SK-N-SH (cell line): ENCODE measurements at regions not wholly inside any gene's neighbourhood (a gene's known extent, or its start where the extent isn't known, plus 50 kb on each side); places are given as distances from the start of the nearest gene placed in this dataset.

Experiments
- CTCF ChIA-PET: fragments of 300-600, 350-600 bp; formaldehyde crosslinking; extraction: SDS; loops from one replicate; lab custom pipeline; 2021; lab: Yijun Ruan, JAX
- POLR2A ChIA-PET: fragments of 350-600 bp; sonication (Branson Sonifier 250); formaldehyde crosslinking; extraction: SDS; loops from one replicate; lab custom pipeline; 2020; ENCODE audit warnings: antibody characterized with exemption, inconsistent platforms; lab: Yijun Ruan, JAX
- DNase-seq: peaks from one replicate; pipeline ENCODE4 v3.0.0; 2012
- H2AFZ ChIP-seq: fragments of 200-600 bp; sonication (generic); 2 replicates; pipeline ENCODE4 v1.8.1; 2016; ENCODE audit warnings: antibody characterized with exemption, mild to moderate bottlenecking, low read depth
- H3F3A ChIP-seq: fragments of 200-600 bp; sonication (generic); replicated peaks from 2 replicates; pipeline ENCODE3; 2016; ENCODE audit warnings: antibody characterized with exemption, mild to moderate bottlenecking; ENCODE audit not compliant: insufficient read depth
- H3K27ac ChIP-seq, 2 experiments: fragments of 200-500 bp in 1 of 2; fragments of 200-600 bp in 1 of 2; sonication (Bioruptor generic) in 1 of 2; sonication (generic), shearing (Covaris generic) in 1 of 2; 2 replicates each; pipeline versions ENCODE4 v1.5.1 to v1.6.1; 2014 to 2016; ENCODE audit warnings: low read depth in 2 of 2, inconsistent platforms in 1 of 2, low read length in 1 of 2, mild to moderate bottlenecking in 1 of 2, mixed read lengths in 1 of 2
- H3K27me3 ChIP-seq: fragments of 200-600 bp; sonication (generic), shearing (Covaris generic); 2 replicates; pipeline ENCODE4 v1.6.1; 2016; ENCODE audit warnings: mixed run types; ENCODE audit not compliant: insufficient read depth
- H3K36me3 ChIP-seq, 2 experiments: fragments of 200-500 bp in 1 of 2; fragments of 200-600 bp in 1 of 2; sonication (Bioruptor generic) in 1 of 2; sonication (generic) in 1 of 2; replicated peaks in 1 of 2; 2 replicates each; pipeline versions ENCODE3 to v1.5.1; 2014 to 2016; ENCODE audit warnings: low read length in 1 of 2, mild to moderate bottlenecking in 1 of 2; ENCODE audit not compliant: insufficient read depth in 2 of 2, control insufficient read depth in 1 of 2
- H3K4me1 ChIP-seq, 2 experiments: fragments of 200-500 bp in 1 of 2; fragments of 200-600 bp in 1 of 2; sonication (Bioruptor generic) in 1 of 2; sonication (generic), shearing (Covaris generic) in 1 of 2; 2 replicates each; pipeline versions ENCODE4 v1.5.1 to v1.6.1; 2014 to 2016; ENCODE audit warnings: low read depth in 1 of 2, low read length in 1 of 2, mixed run types in 1 of 2; ENCODE audit not compliant: insufficient read depth in 2 of 2, control insufficient read depth in 1 of 2
- H3K4me2 ChIP-seq: fragments of 200-600 bp; sonication (generic), shearing (Covaris generic); 2 replicates; pipeline ENCODE4 v1.6.1; 2017; ENCODE audit warnings: mixed run types
- H3K4me3 ChIP-seq, 2 experiments: fragments of 200-500 bp in 1 of 2; fragments of 200-600 bp in 1 of 2; sonication (Bioruptor generic) in 1 of 2; sonication (generic), shearing (Covaris generic) in 1 of 2; 2 replicates each; pipeline versions ENCODE4 v1.5.1 to v1.8.1; 2014 to 2016; ENCODE audit warnings: low read depth in 2 of 2, inconsistent platforms in 1 of 2, low read length in 1 of 2, mild to moderate bottlenecking in 1 of 2, mixed read lengths in 1 of 2, moderate library complexity in 1 of 2
- H3K79me2 ChIP-seq: fragments of 200-600 bp; sonication (generic); 2 replicates; pipeline ENCODE4 v1.8.1; 2017; ENCODE audit warnings: mild to moderate bottlenecking; ENCODE audit not compliant: insufficient read depth
- H3K9ac ChIP-seq: fragments of 200-600 bp; sonication (generic); 2 replicates; pipeline ENCODE4 v1.6.1; 2017; ENCODE audit warnings: mixed run types
- H3K9me2 ChIP-seq: fragments of 200-600 bp; sonication (generic); 2 replicates; pipeline ENCODE4 v1.6.1; 2017; ENCODE audit warnings: mixed run types
- H3K9me3 ChIP-seq: fragments of 200-600 bp; sonication (generic); 2 replicates; pipeline ENCODE4 v1.6.1; 2017; ENCODE audit warnings: mixed run types, mild to moderate bottlenecking, moderate library complexity
- H4K20me1 ChIP-seq: fragments of 200-600 bp; sonication (generic); 2 replicates; pipeline ENCODE4 v1.6.1; 2017; ENCODE audit warnings: mild to moderate bottlenecking, mixed run types; ENCODE audit not compliant: insufficient read depth
- CHD2 ChIP-seq: fragments of 150-350 bp; IDR thresholded peaks from 2 replicates; pipeline ENCODE4 v1.6.1; 2018; ENCODE audit warnings: low read length; ENCODE audit not compliant: partially characterized antibody
- EP300 ChIP-seq, 2 experiments: IDR thresholded peaks; 2 replicates each; pipeline versions ENCODE4 v1.4.0 to v1.6.1; 2012; ENCODE audit warnings: borderline replicate concordance in 1 of 2, low read depth in 1 of 2, low read length in 1 of 2
- FOXJ3 ChIP-seq: sonication (generic); formaldehyde crosslinking; IDR thresholded peaks from 2 replicates; pipeline ENCODE4 v1.5.1; 2020; ENCODE audit warnings: mild to moderate bottlenecking, missing genetic modification reagents
- GATA2 ChIP-seq: sonication (generic); formaldehyde crosslinking; IDR thresholded peaks from 2 replicates; pipeline ENCODE4 v1.5.0; 2020; ENCODE audit warnings: mild to moderate bottlenecking, missing genetic modification reagents
- MXI1 ChIP-seq: IDR thresholded peaks from 2 replicates; pipeline ENCODE4 v1.6.1; 2012; ENCODE audit warnings: mild to moderate bottlenecking, low read depth, low read length, improper control_type of control experiment
- POLR2AphosphoS5 ChIP-seq: IDR thresholded peaks from 2 replicates; pipeline ENCODE4 v1.6.1; 2012; ENCODE audit warnings: low read depth, low read length
- RAD21 ChIP-seq: IDR thresholded peaks from 2 replicates; pipeline ENCODE4 v1.6.1; 2012; ENCODE audit warnings: mild to moderate bottlenecking, low read length
- RCOR1 ChIP-seq: fragments of 150-350 bp; IDR thresholded peaks from 2 replicates; pipeline ENCODE4 v1.6.1; 2017; ENCODE audit warnings: antibody characterized with exemption, low read length
- SMC3 ChIP-seq: IDR thresholded peaks from 2 replicates; pipeline ENCODE4 v1.6.1; 2012; ENCODE audit warnings: low read depth, low read length, improper control_type of control experiment
- TCF12 ChIP-seq: IDR thresholded peaks from 2 replicates; pipeline ENCODE4 v1.4.0; 2012
- TEAD4 ChIP-seq: IDR thresholded peaks from 2 replicates; pipeline ENCODE4 v1.4.0; 2012; ENCODE audit warnings: mild to moderate bottlenecking, borderline replicate concordance; ENCODE audit not compliant: insufficient read depth
- USF2 ChIP-seq: fragments of 150-350 bp; IDR thresholded peaks from 2 replicates; pipeline ENCODE4 v1.6.1; 2017; ENCODE audit warnings: antibody characterized with exemption, low read length, low read depth, borderline replicate concordance
- YY1 ChIP-seq: IDR thresholded peaks from 2 replicates; pipeline ENCODE4 v1.4.0; 2012; ENCODE audit warnings: low read depth, mild to moderate bottlenecking
- WGBS: methylation state at CpG from one replicate; pipeline ENCODE4 v1.1.6; 2017; ENCODE audit warnings: low lambda C conversion rate; 5-methylcytosine and 5-hydroxymethylcytosine counted together

GRCh38 chr11:113591117-113591516 lies 115.0 kb downstream of the TMPRSS5 start:
- TF ChIP-seq POLR2AphosphoS5: peak; percentile 69; the same call in 1 of the 2 replicates
- TF ChIP-seq TCF12: peak; percentile 79
- 0 out of 2 replicates have a peak, but pooled peaks have one; percentile 58 for TF ChIP-seq TEAD4
- TF ChIP-seq MXI1: peak; percentile 62; the same call in 1 of the 2 replicates
- TF ChIP-seq SMC3: no peak; the same call in 1 of the 2 replicates
- TF ChIP-seq RAD21: peak; percentile 49
- peak; percentile 97 for TF ChIP-seq FOXJ3 (CRISPR knock-in tag)
- no peak for TF ChIP-seq USF2
- peak in 1 of 2 experiments; percentile 100; a peak in 2 of 4 replicates for TF ChIP-seq EP300 (IDR thresholded peaks at IDR 0.05; ENCODE audit: borderline replicate concordance in 1 of 2, low read depth in 1 of 2, low read length in 1 of 2)
- peak; percentile 97 for TF ChIP-seq RCOR1
- peak; percentile 95 for TF ChIP-seq CHD2
- no peak for TF ChIP-seq YY1
- TF ChIP-seq GATA2 (CRISPR knock-in tag): peak; percentile 91
- CTCF ChIA-PET: interaction anchor here (1.1 to 4.5 kb wide), 8 partner anchors 8 to 140 kb away, joined by 3 to 19 read pairs (median 4); no protein-coding TSS in a partner anchor
- no peak overlapping the region for H3K4me3 ChIP-seq

GRCh38 chr11:113587308-113587739 lies 112.1 kb upstream of the DRD2 start:
- no peak for DNase-seq

More at GRCh38 chr11:113591117-113591516, 115.0 kb downstream of the TMPRSS5 start:
- Histone ChIP-seq H4K20me1 (no peaks in the 10 kb centered on the region), H3K4me1 (peaks cover 0 to 23% of the 10 kb centered on the region in 2 experiments; a peak in 2 of 4 replicates), H3F3A (no peaks in the 10 kb centered on the region), H3K9me2 (no peaks in the 10 kb centered on the region), H3K36me3 (no peaks in the 10 kb centered on the region), H2AFZ (no peak overlapping the region), H3K4me2 (no peak overlapping the region), H3K9me3 (no peaks in the 10 kb centered on the region), H3K9ac (no peak overlapping the region), H3K79me2 (no peaks in the 10 kb centered on the region), H3K27ac (peak overlapping the region in 1 of 2 experiments; percentile 99; a peak in 2 of 4 replicates), H3K27me3 (no peaks in the 10 kb centered on the region)
- POLR2A ChIA-PET: interaction anchor here (0.6 to 2.2 kb wide), 7 partner anchors 12 to 286 kb away, joined by 3 to 16 read pairs (median 3); no protein-coding TSS in a partner anchor
- peak; percentile 82 for DNase-seq
- 0% methylated on average over 2 of the region's 3 CpGs for WGBS

More at GRCh38 chr11:113587308-113587739, 112.1 kb upstream of the DRD2 start:
- Histone ChIP-seq H3K79me2 (no peaks in the 10 kb centered on the region), H3F3A (no peaks in the 10 kb centered on the region), H3K4me2 (no peak overlapping the region), H3K27ac (no peak overlapping the region; a peak in 1 of 4 replicates), H3K9me2 (no peaks in the 10 kb centered on the region), H2AFZ (no peak overlapping the region), H3K9ac (no peak overlapping the region), H3K4me3 (no peak overlapping the region), H3K27me3 (no peaks in the 10 kb centered on the region), H3K36me3 (no peaks in the 10 kb centered on the region), H4K20me1 (no peaks in the 10 kb centered on the region), H3K4me1 (peaks cover 0 to 23% of the 10 kb centered on the region in 2 experiments; a peak in 2 of 4 replicates), H3K9me3 (no peaks in the 10 kb centered on the region)
- 18% methylated on average over 4 of the region's 4 CpGs for whole genome bisulfite sequencing
- ChIA-PET POLR2A (no interaction called here), CTCF (interaction anchor here (1.0 to 4.5 kb wide), 2 partner anchors 10 to 22 kb away, joined by 3 to 19 read pairs; no protein-coding TSS in a partner anchor)
- TF ChIP-seq TCF12: no peak
